Iris pigment epithelial cell (primary cell): ENCODE measurements at regions not wholly inside any gene's neighbourhood (a gene's known extent, or its start where the extent isn't known, plus 50 kb on each side); places are given as distances from the start of the nearest gene placed in this dataset.

Experiments
- DNase-seq: peaks from one replicate; pipeline ENCODE4 v3.0.0-alpha.2; 2011; ENCODE audit warnings: low read depth

DNA sequence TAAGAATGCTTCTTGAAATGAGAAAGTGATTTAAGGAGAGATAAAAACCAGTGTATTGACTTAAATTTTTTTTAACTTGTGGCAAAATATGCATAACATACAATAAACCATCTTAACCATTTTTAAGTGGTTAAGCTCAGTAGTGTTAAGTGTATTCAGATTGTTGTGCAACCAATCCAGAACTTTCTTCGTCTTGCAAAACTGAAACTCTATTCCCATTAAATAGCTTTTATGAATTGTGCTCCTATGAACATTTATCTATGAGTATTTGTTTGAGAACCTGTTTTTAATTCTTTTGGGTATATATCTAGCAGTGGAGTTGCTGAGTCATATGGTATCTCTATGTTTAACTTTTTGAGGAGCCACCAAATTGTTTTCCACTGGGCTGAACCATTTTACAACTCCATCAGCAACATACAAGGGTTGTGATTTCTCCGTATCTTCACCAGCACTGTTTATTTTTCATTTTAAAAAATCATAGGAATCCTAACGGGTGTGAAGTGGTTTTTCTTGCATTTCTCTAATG is 76.6 kb upstream of the ACTBL2 start:
- peak; percentile 9 for DNase-seq

DNA sequence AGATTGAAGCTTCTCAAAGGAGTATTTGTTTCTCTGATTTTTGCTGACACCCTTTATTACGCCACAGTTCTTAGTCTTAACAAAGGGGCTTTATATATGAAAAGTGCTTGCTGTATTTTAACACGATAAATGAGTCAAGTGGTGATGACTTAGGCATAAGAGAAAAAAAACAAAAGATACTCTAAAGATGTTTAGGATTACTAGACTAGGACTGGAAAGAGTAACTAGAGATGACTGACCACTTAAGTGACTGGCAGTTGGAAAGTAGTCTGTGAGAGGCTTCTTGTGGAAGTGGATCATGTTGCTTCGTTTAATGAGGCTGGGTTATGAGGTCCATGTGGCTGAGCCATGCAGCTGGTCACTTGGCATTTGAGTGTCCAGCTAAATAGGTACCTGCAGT is 69.4 kb upstream of the ACTBL2 start:
- DNase-seq: no peak

DNA sequence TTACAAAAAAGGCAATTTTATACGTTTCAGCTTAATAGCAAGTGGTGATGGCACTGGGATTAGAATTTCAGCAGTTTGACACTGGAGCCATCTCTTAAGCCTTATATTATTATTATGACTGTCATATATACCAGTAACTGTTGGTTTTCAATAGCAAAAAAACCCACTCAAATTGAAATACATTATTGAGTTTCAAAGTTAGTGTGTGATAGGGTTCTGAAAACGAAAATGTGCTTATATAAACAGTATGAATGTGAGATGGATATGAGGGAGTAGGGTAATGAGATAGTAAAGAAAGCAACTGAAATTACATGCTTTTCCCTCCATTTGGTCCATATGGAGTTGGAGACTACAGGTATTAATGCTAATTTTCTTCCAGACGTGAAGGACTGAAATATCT is 68.6 kb upstream of the ACTBL2 start:
- DNase-seq: no peak

DNA sequence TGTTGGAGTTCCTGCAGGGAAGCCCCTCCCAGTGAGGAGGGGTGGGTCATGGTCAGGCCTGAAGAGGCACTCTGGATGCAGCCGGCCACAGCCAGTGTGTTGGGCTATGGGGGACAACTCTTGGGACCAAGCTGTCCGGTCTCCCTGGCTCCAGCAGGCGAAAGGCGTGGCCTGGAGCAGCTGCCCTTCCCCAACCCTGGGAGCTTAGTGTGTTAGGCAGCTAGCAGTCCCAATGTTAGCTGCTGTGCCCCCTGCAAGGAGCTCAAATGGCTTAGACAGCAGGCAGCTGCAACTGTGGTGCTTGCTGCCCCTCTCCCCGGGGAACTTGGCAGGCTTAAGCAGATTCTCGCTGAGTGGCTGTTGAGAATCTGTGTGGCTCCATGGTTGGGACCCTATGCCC is 67.5 kb upstream of the ACTBL2 start:
- no peak for DNase-seq

DNA sequence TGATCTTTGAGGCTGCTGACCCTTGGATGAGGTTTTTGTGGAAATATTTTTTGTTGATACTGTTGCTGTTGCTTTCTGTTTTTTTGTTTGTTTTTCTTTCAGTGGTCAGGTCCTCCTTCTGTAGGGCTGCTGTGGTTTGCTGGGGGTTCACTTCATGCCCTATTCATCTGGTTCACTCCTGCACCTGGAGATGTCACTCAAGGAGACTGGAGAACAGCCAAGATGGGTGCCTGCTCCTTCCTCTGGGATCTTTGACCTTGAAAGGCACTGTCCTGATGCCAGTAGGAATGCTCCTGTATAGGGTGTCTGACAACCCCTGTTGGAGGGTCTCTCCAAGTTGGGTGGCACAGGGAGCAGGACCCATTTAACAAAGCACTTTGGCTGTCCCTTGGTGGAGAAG is 67.0 kb upstream of the ACTBL2 start:
- no peak for DNase-seq

DNA sequence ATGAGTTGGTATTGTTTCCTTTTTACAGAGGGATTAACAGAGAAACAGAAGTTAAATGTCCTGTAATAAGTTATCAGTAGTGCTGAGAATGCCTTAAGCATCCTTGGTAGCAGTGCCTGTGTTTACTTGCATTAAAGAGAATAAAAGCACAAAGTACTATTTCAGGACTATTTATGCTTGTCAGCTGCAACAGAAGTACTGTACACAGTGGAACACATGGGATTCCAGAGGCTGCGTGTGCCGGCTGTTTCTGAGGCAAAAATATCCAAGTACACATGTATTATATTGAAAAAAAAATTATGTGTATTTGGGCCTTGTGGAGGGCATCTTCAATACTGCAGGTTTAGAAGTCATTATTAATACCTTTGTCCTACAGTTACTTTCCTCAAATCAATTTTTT is 58.2 kb upstream of the ACTBL2 start:
- DNase-seq: no peak

DNA sequence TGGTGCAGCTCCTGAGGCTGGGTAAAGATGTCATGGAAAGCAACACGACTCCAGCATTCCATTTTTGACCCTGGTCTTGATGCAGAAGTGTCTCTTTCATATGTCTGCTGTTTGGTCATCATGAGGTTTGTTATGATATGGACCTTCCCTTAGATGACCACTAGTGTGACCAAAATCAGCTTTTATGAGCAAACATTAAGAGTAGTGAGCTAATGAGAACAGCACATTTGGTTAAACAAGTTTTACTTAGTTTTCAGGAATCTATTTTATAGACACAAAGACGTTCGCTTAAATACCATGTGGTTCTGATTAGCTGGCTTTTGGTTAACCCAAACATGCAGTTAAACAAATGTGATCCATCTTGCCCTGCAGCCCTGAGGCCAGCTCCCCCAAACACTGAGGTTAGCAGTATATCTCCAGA is 56.7 kb upstream of the ACTBL2 start:
- peak; percentile 31 for DNase-seq

DNA sequence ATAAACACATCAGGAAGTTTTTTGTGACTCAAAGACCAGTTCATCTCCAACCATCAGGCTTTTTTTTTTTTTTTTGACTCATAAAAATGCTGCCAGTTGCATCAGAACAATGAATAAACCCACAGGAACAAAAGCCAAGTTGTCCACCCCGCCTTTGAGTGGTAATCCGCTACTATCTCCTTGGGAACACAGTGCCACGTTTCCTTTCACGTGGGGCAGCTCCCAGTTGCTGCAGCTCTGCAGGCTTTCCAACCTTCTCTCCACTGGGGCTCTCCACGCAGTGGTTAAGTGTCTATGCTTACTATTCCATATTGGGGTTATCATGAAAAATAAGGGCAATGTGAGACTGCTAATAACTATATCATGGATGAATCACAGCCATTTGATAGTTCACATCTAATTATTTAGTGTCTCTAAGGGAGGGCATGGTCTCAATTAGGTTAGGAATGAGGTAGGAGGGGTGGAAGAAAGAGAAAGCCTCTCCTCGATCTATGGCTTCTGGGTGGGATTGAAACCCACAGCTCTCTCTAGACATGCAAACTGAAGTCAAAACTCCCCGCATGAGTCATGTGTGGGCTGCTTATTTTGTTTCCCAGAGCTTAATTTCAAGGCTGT is 55.8 kb upstream of the ACTBL2 start:
- DNase-seq: peak; percentile 66

DNA sequence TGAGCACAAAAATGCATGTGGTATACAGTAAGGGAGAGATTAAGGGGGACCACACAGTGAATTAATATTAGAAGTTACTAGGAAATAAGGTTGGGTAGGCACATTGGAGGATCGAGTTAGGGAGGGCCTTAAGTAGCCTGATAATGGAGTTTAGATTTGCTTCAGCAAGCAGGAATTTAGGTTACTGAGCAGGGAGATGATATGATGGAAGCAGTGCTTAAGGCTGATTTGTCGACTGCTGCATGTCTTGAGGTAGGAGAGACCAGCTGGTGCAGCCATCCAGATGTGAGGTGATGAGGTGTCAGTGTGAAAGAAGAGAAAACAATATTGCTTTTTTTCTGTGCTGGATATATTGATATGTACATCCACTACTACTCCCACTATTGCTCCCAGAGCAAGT is 55.2 kb upstream of the ACTBL2 start:
- DNase-seq: no peak

DNA sequence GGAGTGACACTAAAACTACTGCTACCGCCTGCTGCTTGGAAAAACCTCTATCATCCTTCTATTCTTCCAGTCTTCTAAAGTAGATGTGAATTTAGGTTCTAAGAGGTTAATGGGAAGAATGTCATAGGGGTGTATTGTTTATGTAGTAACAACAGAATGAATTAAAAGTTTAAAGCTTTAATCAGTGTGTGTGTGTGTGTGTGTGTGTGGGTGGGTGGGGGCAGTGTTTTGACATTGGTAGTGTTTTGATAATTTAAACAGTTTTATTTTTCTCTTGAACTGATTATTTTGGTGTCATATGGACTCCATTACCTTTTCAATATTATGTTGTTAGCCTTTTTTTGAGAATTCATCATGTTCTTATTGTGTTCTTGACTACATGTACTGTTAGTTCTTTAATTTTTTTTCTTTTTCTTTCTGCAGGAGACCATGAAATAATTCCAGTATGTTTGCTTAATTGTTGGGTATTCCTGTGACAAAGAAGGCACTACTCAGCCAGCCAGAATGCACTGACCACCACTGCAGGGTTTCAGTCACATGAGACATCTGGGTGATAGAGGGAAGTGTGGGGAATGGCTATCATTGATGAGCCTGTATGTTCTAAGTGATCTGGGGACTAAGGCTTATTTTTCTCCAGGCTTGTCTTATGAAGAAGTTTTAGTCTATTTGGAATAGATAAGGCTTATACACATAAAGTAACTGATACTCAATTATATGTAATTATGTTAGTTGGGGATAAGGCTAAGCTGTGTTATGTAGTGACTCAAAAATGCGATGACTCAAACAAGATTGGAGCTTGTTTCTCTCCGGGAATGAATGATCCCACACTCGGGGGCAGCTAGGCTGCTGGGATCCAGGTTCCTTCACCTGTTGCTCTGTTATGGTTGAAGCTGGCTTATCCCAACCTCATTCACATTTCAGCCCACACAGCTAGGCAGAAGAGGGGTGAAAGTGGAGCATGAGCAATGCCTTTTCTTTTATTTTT is 50.2 kb upstream of the ACTBL2 start:
- DNase-seq: peak; percentile 73
